C4-2B (cell line): ENCODE measurements at regions not wholly inside any gene's neighbourhood (a gene's known extent, or its start where the extent isn't known, plus 50 kb on each side); places are given as distances from the start of the nearest gene placed in this dataset.

Source experiments
- H3K27ac ChIP-seq: fragments of 450-650 bp; 2 replicates; pipeline ENCODE4 v1.5.1; 2017
- CTCF ChIP-seq: fragments of 450-650 bp; conservative IDR thresholded peaks from 2 replicates; pipeline ENCODE4 v1.5.1; 2017; ENCODE audit warnings: mild to moderate bottlenecking
- ZFX ChIP-seq: fragments of 450-650 bp; IDR thresholded peaks from 2 replicates; pipeline ENCODE4 v1.6.1; 2017

- TF ChIP-seq ZFX (no peak), CTCF (no peak)
Observed at GRCh38 chr2:129895526-129896082, 83.9 kb upstream of the RAB6C start.

DNA sequence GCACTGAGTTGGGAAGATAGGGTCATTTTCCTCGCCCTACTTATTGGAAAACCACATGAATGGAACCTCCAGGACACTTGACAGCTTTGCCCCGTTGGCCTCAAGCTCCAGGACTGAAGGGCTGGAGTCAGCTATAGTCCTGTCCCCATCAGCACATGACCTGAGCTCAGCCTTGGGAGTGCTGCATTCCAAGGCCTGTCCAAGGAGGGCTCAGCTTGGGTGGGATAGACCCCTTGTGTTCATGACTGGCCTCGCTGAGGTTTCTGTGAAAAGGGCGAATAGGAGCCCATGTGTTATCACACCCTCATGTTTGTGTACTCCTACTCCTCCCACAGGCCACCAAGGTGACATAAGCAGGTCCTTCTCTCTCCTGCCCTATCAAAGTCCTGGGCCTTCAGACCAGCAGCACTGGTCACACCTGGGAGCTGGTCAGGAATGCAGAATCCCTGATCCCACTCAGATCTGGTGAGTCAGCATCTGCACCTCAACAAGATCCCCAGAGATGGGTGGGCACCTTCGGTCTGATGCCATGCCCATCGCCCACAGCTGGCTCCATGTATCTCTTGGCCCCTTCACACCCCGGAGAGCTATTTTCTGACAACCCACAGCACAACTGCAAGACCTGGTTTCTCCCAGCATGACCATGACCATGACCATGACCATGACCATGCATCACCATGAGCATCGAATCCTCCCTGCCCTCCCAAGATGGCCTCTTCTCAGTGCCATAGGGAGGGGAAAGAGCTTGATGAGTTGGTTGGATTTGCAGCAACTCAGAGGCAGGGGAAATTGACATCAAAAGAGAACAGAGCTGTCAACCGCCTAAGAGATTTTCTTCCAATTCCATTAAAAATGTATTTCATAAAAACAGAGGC is 83.0 kb upstream of the RAB6C start:
- TF ChIP-seq ZFX (no peak), CTCF (no peak)
- no peak overlapping the region for H3K27ac ChIP-seq

More at GRCh38 chr2:129895526-129896082, 83.9 kb upstream of the RAB6C start:
- no peak overlapping the region for H3K27ac ChIP-seq

- TF ChIP-seq CTCF (no peak), ZFX (no peak)
- no peak overlapping the region for H3K27ac ChIP-seq
Observed at GRCh38 chr2:129901754-129902415, 77.6 kb upstream of the RAB6C start.

GRCh38 chr2:129902731-129903585 is 76.5 kb upstream of the RAB6C start:
- no peak overlapping the region for H3K27ac ChIP-seq
- TF ChIP-seq ZFX (no peak), CTCF (no peak)

DNA sequence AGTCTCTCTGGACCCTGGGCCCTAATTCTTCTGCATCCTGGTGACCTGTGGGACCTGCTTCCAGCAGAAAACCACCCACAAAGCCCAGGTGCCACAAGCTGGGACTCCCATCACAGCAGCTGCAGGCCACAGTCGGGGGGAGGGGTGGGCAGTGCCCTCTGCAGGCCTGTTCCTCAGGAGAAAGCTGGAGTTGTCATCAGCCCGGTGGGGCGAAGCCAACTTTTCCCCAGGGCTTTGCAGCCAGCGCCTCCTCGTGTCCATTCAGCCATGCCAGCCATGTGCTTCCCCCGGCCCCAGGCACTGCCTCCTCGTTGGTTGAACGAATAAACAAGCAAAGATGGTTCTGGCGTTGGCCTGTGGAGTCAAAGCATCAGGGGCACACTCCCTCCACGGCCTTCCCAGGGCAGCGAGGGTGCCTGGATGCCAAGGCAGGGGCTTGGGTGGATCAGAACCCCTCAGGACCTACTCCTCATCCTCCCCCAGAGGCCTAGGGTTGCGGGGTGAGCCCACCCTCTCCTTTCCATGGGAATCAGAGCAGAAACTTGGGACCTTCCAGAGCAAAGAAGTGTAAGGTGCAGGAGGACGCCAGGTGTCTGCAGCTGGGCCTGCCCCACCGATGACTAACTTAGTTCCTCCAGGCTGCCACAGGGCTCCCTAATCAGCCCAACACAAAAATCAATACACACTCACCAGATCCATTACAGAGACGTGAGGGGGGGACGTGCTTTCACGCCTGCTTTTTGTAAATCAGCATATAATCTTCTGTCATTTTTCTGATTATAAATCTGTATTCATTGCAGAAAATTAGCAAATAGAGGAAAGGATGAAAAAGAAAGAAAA is 75.7 kb upstream of the RAB6C start:
- no peak overlapping the region for H3K27ac ChIP-seq
- no peak for TF ChIP-seq ZFX

- TF ChIP-seq ZFX (no peak), CTCF (no peak)
- H3K27ac ChIP-seq = no peak overlapping the region
Observed at GRCh38 chr2:129904532-129905446, 74.7 kb upstream of the RAB6C start.
